SHP77 treated with DMSO at 0.1 percent for 48 hours (cell line): ENCODE measurements at regions not wholly inside any gene's neighbourhood (a gene's known extent, or its start where the extent isn't known, plus 50 kb on each side); places are given as distances from the start of the nearest gene placed in this dataset.

ENCODE experiments used
- DNase-seq: peaks from one replicate; lab custom pipeline; 2025; lab: John Stamatoyannopoulos, UW

DNA sequence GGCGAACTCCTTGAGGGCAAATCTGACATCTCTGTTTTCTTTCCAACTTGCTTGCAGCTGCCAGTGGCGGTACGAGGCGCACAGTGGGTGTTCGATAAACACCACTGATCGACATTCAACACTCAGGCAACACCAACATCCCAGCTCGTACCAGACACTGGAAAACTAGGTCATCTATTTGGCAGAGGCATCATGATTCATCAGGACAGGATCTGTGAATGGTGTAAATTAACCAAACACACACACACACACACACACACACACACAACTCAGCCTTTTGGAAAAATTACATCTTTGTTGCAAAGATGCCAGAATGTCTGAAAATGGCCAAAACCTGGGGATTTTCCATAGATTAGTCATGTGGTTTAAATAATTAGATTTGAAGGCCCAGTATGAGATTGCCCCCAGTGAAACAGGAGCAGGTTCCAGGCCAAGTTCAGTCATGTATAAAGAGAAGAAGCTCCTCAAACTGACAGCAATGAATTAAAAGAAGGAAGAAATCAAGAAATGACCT is 150.5 kb upstream of the NCKAP5 start:
- no peak for DNase-seq

DNA sequence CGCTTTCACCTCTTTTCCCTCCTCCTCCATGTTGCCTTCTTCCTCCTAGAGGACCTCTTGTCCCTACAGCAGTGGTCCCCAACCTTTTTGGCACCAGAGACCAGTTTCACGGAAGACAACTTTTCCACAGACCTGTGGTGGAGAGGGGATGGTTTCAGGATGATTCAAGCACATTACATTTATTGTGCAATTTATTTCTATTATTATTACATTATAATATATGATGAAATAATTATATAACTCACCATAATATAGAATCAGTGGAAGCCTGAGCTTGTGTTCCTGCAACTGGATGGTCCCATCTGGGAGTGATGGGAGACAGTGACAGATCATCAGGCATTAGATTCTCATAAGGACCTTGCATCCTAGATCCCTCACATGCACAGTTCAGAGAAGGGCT is 152.2 kb upstream of the NCKAP5 start:
- no peak for DNase-seq

DNA sequence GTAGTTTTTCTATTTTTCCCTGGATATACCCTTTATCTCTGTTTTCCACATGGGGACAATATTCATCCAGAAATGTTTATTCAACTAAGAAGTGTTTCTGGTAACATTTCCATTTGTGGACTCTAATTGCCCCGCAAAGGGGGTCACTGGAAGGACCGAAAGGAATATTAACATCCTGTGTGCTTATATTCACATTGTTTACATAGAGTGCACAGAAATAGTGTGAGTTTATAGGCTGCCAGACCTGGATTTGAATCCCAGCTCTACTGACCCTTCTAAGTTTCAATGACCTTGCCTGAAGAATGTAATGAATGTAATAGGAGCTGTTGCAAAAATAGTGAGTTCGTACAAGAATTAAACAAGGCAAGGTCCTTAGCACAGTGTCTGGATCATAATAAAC is 152.9 kb upstream of the NCKAP5 start:
- no peak for DNase-seq

DNA sequence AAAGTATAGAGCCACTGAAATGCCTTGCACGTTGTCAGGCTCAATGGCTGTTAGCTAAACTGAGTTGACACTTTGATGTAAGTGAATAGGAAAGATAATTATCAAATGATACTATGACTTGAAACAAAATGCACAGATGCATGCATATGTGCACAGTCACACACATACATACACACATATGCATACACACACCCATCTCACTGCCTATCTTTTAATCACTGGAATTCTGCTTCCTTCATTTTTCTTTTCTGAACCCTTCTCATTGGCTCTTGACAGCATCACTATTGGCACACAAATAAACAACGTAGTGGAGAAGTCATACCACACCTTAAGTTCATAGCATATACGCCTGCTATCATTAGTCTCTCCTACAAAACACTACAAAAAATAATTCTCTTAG is 154.9 kb upstream of the NCKAP5 start:
- no peak for DNase-seq

DNA sequence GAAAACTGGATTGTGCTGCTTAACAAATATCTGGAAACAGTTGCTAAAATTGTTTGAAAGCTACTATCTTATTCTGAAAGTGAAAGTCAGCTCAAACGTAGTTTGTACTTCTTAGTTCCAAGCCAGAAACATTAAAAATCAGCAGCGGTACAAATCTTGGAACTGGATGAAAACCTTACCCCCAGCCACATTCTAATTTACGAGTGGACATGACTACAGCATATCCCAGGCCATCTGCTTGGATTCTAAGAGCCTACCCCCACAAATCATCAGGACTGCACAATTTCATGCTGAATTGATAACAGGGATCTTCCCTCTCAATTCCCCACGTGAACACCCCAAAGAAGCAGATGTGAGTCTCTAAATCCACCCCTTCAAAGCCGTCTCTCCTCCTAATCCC is 158.7 kb upstream of the NCKAP5 start:
- no peak for DNase-seq

DNA sequence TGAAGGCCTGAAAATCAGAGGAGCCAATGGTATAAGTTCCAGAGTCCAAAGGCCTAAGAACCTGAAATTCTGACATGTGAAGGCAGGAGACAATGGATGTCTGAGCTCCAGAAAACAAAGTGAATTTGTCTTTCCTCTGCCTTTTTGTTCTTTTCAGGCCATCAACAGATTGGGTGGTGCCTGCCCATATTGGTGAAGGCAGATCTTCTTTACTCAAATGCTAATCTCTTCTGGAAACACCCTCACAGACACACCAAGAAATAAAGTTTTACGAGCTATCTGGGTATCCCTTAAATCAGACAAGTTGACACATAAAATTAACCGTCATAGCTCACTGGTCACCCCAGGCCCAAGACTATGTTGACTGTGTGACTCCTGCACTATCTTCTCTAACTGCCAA is 163.8 kb upstream of the NCKAP5 start:
- DNase-seq, result no peak

DNA sequence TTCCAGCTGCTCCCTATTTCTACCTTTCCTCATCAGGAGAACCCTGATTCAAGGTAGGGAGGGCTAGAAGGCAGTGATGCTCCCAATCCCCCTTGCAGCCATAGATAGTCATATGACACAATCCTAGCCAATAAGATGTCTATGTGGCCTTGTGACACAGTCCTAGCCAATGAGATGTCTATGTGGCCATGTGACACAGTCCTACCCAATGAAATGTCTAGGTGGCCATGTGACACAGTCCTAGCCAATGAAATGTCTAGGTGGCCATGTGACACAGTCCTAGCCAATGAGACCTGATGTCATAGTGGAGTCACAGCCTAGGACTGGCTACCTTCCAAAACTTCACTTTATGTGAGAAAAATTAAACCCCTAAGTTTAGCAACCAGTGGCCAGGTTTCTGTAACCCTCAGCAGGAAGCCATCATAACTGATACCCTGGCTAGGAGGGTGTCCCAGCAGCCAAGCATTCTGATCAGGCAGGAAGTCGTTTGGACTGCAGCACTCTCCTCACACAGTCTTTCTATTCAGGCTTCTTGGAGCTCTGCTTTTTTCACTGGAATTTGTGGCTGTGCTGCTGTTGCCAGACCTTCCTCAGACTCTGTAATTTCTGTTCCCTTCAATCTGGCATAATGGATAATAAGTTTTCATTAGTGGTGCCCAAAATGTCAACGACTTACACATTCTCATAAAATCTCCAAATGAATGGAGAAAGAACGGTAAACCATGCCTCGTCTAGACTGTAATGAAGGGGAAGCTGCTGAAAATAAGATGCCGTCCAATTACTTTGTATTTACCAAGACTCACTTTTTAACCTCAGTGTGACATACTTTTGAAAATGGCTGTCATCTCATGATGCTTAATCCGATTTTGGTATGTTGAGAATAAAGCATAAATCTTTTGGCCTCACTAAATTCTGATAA is 165.0 kb upstream of the NCKAP5 start:
- DNase-seq, result no peak

DNA sequence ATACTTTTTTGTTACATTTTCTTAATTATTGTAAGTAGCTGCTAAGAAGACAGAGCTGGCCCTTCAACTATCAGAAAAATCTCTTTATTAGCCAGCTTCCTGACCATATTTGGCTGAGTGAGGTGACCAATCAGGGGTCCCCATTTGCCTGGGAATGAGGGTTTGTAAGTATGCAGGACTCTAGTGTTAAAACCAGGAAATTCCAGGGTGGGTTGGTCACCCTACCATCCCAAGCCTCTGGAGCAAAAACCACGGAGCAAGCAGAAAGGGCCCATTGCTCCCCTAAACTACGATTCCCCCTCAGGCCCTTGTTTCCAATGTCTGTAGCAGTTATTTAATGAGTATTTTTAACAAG is 165.6 kb upstream of the NCKAP5 start:
- no peak for DNase-seq

DNA sequence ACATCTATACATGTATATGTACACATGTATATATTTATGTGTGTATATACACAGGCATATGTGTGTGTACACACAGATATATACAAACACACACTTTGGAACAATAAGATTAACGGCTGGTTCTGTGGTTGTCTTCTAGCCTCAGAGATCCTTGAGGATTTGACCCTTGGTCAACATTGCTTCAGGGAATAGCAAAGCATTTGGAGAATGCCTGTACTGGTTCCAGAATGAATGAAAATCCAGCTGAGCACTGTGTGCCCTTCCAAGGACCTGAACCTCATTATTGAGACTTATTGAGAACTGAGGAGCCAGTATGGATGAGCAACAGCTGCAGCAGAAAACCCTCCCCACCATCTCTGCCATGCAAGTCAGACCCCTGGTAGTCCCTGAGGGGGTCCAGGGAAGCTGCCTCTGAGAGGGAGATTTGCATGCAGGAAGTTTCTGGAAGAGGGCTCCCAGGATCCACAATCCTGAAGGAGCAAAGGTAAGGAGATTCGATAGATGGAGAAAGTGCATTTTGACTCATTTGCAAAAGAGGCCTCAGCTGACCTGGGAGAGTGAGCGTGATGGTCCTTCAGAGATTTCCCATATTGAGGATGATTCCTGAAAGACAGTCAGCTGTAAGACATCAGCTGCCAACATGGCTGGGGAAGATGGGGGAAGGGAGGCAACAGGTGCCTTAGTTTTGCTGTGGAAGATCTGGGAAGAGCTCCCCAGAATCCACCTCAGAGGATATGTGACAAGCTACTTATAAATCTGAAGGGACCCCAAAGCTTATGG is 166.6 kb upstream of the NCKAP5 start:
- DNase-seq, result no peak

DNA sequence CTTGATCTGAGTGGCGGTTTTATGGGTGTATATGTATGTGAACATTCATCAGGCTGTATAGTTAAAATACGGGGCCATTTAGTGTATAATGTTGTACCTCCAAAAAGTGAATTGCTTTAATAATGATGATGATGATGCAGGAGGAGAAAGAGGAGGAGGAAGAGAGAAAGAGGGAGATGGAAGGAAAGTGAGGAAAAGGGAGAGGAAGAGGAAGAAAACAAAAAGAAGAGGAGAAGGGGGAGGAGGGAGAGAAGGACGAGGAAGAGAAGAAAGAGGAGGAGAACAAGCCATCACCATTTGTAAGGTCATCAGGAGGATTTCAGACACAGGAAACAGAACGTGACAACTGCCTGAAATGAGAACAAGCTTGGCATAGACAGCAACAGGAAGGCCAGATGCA is 168.4 kb upstream of the NCKAP5 start:
- no peak for DNase-seq

DNA sequence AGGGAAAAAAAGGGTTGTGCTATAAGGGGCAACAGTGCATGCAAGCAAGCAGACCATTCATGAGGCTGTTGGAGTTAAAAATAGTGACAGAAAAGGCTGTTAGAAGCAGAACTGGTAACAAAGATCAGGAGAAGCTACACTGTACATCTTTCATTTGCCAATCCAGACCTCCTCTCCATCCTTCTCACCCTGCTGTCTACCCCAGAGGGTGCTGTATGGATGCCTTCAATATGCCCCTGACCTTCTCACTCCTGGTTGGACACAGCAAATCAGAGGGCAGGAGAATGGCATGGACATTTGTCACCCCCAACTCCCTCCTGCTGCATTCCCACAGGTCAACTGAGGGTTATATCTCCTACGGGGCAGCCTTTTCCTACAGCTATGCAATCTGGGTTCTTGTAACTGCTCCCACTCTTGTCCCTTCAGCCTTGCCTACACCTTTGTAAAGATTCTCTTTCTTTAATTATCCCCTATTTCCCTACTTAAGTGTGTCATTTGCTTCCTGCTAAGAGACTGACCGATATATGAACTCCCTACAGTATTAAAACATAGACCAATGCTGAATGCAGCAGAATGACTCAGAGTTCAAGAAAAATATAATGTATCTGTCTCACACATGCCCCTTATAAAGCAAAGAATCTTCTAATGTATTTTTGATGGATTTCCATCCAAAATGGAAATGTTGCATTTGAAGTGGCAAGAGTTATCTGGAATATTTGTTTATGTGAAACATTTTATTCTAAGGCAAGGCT is 169.2 kb upstream of the NCKAP5 start:
- DNase-seq, result no peak

DNA sequence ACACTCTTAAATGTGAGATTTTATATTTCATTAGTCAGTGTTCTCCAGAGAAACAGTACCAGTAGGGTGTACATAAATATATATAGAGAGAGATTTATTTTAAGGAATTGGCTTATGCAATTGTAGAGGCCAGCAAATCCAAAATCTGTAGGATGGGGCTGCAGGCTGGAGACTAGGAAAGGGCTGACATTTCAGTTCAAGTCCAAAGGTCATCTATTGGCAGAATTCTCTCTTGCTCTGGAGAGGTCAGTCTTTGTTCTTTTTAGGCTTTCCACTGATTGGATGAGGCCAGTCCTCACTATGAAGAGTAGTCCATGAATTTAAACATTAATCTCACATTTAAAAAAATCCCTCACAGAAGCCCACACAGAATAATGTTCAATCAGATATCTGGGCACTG is 170.8 kb upstream of the NCKAP5 start:
- DNase-seq, result no peak

DNA sequence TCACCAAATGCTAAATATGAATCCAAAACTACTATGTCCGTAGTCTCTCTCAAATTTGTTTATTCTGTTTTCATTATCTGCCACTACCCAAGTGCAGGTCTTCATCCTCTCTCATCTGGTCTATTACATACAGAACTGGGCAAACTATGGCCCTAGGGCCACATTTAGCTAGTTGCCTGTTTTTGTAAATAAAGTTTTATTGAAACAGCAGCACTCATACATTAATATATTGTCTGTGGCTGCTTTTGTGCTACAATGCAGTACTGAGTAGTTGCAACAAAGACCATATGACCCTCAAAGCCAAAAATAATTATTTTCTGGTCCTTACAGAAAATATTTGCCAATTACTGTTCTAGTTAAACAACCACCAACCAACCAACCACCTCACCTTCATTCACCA is 172.2 kb upstream of the NCKAP5 start:
- no peak for DNase-seq

DNA sequence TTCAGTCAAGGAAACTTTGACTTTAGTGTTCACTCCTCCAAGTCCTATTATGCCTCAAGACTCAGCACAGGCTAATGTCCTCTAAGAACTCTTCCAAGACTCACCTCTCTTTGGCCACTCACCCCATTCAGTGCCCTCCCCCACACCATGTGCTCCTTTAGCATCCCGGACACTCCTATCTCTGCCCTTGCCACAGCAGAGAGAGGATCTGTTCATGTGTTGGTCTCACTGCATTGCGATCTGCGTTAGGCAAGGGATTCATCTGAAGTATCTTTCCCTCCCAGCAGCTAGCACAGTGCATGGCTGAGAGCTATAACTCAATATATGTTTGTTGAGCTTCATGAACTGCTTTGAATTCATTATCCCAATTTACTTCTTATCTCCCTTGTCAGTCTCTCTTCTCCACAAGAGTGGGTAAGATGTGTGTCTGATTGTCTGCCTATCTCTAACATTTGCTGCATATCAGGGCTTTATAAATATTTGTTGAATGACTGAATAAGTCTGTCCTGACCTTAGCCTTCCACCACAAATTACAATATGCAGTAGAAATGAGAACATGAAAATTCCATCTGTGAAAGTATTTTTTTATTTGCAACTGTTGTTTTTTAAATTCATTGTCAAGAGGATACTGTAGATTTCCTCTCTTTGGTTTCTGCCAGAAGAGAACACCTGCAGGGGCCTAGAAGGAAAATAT is 179.9 kb upstream of the NCKAP5 start:
- DNase-seq, result no peak

DNA sequence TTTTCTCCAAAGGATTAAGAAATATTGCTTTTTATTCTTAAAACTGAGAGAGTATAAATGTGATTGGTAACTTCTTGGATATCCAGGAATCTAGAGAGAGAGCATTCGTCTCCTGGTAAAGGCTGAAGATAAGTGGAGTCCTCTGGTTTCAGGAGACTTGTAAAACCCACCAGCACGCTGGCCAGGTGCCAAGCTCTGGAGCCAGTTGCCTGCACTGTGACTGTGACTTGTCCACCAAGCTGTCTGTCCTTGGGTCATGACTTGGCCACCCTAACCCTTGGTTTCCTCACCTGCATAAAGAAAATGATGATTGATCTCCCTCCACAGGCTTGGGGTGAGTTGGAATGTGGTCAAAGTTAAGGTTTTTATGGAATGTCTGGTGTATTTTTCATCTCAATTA is 185.4 kb upstream of the NCKAP5 start:
- peak; percentile 1 for DNase-seq

DNA sequence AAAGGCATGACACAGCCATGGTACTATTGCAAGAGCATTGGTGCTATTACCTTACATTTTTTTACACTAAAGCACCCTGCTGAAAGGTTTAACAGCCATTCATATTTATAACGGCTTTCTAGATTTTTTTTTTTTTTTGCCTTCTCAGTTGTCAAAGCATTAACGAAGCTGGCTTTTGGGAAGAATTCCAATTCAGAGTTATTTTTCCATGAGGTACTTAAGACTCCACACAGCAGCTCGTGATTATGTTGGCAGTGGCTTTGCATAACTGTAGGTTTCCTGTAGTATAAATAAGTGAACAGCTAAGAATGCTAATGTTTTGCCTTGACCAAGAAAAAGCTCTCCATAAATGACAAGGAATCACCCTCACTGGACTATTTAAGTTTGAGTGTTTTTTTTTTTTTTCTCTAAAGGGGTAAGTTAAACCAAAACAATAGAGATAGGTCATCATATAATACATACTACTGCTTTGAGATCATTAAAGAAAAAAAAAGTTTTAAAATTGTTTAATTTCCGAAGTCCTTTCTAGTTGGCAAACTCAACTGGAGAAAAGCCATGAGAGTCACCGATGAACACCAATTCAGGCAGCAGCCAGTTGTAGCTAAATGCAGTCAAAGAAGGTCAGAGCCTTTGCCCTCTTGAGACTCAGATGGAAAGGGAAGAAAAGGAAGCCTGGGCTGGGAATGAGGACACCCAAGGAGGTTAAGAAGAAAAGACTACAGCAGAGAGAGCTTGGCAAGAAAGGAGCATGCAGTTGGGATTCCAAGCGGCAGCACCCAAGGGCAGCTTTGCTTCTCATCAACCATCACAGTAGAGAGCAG is 187.4 kb upstream of the NCKAP5 start:
- DNase-seq, result no peak

DNA sequence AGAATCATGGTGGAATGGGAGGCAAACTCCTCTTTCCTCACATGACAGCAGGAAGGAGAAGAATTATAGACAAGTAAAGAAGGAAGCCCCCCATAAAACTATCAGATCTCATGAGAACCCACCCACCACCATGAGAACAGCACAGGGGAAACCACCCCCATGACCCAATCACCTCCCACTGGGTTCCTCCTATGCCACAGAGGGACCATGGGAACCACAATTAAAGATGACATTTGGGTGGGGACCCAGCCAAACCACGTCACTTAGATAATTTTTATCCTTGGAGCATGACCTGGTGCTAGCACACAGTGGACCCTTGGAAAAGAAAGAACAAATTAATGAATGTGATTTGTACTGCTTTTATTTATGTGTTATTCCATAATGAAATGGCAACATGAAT is 188.6 kb upstream of the NCKAP5 start:
- no peak for DNase-seq

DNA sequence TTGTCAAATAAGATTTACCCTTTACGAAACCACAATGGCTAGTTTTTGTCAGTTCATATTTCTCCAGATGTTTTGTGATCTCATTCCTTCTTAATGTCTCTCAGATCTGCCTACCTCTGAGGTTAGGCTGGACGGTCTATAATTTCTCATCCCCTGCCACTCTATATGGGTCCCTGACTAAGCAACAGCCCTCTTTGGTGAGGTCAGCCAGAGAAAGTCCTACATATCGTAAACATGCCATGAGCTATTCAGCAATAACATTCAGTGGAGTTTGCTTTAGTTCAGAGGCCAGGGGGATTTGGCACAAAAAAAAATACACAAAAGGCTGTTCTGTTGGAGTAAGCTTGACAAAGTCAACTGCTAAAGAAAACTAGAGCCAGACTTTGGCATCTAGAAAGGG is 192.1 kb upstream of the NCKAP5 start:
- no peak for DNase-seq

DNA sequence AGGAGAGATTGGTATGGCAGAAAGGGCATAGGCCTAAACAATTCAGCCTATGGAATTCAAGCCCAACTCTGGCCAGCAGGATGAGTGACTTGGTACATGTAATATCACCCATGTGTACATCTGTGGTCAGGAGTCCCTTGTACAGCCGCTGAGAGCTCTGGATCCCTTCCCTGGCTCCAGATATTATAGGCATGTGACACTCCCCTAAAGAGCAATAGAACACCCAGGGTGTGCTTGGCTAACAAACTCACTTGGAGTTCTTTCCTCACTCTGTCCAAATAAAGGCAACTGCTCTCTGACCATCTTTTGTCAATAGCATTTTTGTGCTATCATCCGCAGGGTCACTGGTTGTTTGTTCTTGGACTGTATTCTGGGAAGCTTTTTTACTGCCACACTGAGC is 197.4 kb upstream of the NCKAP5 start:
- DNase-seq, result no peak

DNA sequence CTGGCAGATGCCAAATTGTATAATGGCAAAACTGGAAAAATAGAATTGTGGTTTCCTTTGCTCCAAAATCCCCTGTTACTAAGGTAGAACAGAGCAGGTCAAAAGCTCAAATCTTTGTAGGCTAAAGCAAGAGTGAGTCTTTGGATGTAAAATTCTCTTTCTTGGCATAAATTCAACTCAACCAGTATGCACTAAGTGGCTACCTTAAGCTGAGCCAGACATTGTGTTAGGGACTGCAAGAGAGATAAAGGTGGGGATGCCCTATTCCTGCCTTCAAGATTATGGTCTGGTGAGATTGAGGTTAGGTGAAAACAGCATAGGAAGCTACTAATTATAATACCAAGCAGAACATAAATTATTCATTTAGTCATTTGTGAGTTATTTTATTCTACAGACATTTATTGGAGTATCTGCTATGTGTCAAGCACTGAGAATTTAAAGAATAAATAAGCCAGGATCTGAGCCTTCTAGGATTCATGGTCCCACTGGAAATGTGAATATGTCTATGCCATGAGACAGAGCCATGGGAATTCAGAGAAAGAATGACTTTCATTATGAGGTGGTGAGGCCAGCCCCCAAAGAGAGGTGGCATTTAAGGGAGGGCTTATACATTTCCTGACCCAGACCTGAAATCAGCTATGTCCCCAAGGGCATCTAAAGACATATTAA is 198.0 kb upstream of the NCKAP5 start:
- DNase-seq, result no peak

DNA sequence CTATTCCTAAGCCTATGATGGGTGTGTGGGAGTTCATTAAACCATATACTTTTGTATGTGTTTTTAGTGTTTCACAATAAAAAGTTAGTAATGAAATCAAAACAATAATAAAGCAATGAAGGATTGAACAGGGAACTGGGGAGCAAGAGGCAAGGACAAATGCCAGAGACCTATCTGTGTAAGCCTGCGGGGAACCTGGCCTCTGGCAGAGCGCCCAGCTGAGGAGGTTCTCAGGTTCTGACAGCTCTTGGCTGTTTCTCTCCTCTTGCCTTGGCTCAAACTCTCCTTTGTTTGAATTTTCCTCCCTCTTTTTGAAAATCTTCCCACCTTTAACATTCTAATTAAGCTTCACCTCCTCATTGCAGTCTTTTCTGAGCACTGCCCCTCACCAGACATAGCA is 200.0 kb upstream of the NCKAP5 start:
- no peak for DNase-seq
